Neuron (in vitro differentiated cells): ENCODE measurements at regions not wholly inside any gene's neighbourhood (a gene's known extent, or its start where the extent isn't known, plus 50 kb on each side); places are given as distances from the start of the nearest gene placed in this dataset.

Source experiments
- H2AFZ ChIP-seq: one replicate; pipeline ENCODE4 v1.6.1; 2013; ENCODE audit warnings: low read depth, mild to moderate bottlenecking, inconsistent platforms, low read length, moderate library complexity
- H3K27me3 ChIP-seq: one replicate; pipeline ENCODE4 v1.6.1; 2013; ENCODE audit warnings: low read length; ENCODE audit not compliant: insufficient read depth
- H3K36me3 ChIP-seq: one replicate; pipeline ENCODE4 v1.6.1; 2013; ENCODE audit warnings: low read length; ENCODE audit not compliant: insufficient read depth
- H3K4me1 ChIP-seq: one replicate; pipeline ENCODE4 v1.6.1; 2013; ENCODE audit warnings: low read length; ENCODE audit not compliant: insufficient read depth
- H3K4me3 ChIP-seq: 2 replicates; pipeline ENCODE4 v1.5.1; 2013; ENCODE audit warnings: mild to moderate bottlenecking, low read length, moderate library complexity
- H3K9me3 ChIP-seq: one replicate; pipeline ENCODE4 v1.6.1; 2013; ENCODE audit warnings: low read length

DNA sequence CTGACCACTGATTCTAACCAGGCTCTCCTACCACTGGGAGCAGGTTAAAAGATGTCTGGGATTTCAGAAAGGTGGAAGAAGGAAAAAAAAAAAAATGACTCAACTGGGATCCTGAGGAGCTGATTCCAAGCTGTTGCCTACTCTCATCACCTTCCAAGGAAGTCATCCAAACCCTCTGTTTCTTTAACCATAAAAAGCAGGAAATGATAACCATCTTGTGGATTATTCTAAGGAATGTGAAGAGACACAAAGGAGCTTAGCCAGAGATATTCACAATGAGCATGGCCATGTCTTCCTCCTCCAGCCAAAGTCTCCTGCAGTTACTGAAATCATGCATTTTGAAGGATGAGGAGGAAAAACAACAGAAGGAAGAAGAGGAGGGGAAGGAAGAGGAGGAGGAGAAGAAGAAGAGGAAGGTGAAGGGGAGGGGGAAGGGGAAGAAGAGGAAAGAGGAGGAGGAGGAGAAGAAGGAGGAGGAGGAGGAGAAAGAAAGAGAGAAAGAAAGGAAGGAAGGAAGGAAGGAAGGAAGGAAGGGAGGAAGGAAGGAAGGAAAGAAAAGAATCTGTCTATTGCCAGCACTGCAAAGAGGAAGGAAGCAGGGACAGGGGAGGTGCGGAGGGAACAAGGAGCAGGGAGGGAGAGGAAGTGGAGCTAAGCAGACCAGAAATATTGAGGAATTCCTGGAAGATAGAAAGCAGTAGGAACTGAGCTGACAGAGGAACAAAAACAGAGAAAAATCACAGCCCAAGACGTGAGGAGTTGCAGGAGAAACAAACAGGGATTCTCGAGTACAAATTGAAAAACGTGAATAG is 229.2 kb downstream of the UACA start:
- Histone ChIP-seq H3K4me1 (peaks cover 8% of the 10 kb centered on the region), H3K27me3 (no peaks in the 10 kb centered on the region), H3K9me3 (no peaks in the 10 kb centered on the region), H3K4me3 (no peak overlapping the region), H2AFZ (no peak overlapping the region), H3K36me3 (no peaks in the 10 kb centered on the region)

DNA sequence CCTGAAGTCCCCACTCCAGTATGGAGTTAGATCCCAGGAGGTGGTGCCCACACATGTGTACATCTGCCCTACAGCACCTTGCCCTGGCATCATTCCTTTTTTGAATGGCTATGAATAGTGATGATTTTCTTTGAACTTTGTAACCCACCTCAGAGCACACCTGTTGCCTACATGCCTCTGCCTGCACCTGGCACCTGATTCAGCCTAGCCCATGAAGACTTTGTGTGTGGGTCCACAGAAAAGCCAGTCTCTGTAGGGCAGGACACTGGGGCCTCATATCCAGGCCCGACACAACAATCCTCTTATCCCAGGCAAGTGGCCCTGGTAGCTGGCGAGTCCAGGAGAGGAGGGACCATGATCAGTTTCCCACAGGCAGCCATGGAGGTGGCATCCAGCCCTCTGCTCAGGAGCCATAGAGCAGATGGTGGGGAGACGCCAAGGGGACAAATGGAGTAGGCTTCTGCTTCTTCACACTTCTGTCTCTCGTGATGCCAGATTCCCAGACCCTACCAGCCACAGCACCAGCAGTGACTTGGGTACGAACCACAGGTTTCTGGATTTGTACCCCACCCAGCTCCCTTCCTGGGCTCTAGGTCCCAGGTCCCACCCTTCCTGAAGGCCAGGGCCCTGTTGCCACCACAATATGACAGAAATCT is 230.7 kb downstream of the UACA start:
- peaks cover 8% of the 10 kb centered on the region for H3K4me1 ChIP-seq
- no peak overlapping the region for H3K4me3 ChIP-seq
- no peaks in the 10 kb centered on the region for H3K36me3 ChIP-seq
- no peak overlapping the region for H2AFZ ChIP-seq
- H3K27me3 ChIP-seq, result no peaks in the 10 kb centered on the region
- H3K9me3 ChIP-seq, result no peaks in the 10 kb centered on the region

DNA sequence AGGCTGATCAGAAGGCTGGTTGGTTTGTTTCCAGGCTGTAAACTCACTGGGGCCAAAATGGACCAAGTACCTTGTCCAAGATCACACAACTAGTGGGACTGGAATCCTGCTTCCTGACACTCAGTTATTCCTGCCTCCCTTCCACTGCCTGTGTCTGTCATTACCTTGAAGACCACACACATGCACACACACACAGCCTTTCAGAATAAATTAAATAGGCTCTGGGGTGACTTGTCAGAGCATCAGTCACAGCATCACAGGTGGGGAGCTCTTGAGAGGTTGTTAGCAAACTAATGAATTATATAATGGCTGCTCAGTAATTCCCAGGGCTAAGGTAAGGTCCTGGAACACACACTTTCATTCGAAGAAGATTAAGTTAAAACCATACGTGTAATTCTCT is 231.8 kb downstream of the UACA start:
- Histone ChIP-seq H3K4me3 (no peak overlapping the region), H2AFZ (no peak overlapping the region), H3K27me3 (no peaks in the 10 kb centered on the region), H3K36me3 (no peaks in the 10 kb centered on the region), H3K4me1 (peaks cover 8% of the 10 kb centered on the region), H3K9me3 (no peaks in the 10 kb centered on the region)

DNA sequence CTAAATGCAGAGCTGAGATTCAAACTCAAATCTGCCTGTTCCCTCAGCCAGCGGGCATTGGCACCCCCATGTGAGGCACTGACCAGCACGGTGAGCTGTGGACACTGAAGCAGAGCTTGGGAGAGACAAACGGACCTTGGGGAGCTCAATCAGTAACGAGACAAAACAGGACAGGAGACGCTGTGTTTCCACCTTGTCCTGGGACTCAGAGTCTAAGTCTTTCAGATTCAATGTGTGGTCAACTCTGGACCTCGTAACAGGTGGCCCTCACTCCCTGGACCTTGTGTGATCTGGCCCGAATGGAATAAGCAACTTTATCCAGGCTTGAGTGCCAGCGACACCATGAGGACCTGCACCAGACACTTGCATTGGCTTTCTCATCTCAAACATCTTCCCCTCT is 232.5 kb downstream of the UACA start:
- no peaks in the 10 kb centered on the region for H3K9me3 ChIP-seq
- H3K36me3 ChIP-seq, result no peaks in the 10 kb centered on the region
- H3K27me3 ChIP-seq, result no peaks in the 10 kb centered on the region
- H3K4me3 ChIP-seq, result no peak overlapping the region
- H3K4me1 ChIP-seq, result peaks cover 8% of the 10 kb centered on the region
- no peak overlapping the region for H2AFZ ChIP-seq

DNA sequence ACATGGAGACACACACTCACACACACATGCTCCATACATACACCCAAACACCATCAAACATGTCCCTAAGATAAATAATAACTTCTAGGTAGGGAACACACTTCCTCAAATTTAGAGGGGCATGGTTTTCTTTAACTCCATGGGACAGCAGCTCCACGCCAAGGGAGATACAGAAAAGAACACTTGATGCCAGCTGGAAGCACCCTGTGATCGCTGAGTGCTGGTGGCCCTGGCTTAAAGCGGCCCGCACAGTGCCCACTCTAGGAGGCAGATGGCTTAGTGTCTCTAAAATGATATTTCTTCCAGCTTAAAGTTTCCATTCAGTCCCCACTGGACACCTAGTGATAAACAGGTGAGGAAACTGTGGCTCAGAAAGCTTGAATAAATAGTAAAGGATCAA is 232.9 kb downstream of the UACA start:
- H3K9me3 ChIP-seq, result no peaks in the 10 kb centered on the region
- H2AFZ ChIP-seq, result no peak overlapping the region
- peaks cover 4% of the 10 kb centered on the region for H3K4me1 ChIP-seq
- no peak overlapping the region for H3K4me3 ChIP-seq
- no peaks in the 10 kb centered on the region for H3K27me3 ChIP-seq
- H3K36me3 ChIP-seq, result no peaks in the 10 kb centered on the region

DNA sequence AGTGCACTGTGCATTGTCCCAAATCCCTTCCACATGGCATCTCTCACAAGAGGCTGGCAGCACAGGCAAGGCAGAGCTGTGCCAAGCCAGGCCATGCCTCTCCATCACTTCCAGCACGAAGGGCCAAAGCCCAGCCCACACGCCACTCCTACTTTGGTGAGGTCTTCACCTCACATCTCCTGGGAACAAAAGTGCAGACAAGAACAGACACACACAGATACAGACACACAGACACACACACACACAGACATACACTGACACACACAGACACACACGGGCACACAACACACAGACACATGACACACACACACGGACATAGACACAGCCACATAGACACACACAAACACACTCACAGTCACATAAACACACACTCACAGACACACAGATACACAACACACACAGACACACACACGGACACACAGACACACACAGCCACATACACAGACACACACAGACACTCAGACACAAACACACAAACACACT is 233.3 kb downstream of the UACA start:
- Histone ChIP-seq H3K36me3 (no peaks in the 10 kb centered on the region), H3K27me3 (no peaks in the 10 kb centered on the region), H2AFZ (no peak overlapping the region), H3K4me3 (no peak overlapping the region), H3K9me3 (no peaks in the 10 kb centered on the region), H3K4me1 (no peaks in the 10 kb centered on the region)

DNA sequence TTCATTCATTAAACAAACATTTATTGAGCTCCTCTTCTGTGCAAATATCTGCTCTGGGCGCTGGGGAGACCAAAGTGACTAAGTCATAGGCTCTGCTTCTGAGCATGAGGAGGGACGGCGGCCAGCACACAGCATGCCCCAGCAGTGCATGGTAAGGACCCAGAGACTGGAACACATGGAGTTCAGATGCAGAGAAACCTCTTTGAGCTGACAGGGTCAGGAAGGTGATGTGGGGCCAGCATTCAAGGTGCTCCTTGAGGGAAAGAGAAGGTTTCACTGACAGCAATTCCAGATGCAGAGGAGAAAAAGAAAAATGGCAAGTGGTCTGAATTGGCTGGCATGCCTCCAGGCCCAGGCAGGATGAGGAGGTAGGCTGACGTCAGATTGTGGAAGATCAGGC is 234.5 kb downstream of the UACA start:
- Histone ChIP-seq H3K9me3 (no peaks in the 10 kb centered on the region), H3K27me3 (no peaks in the 10 kb centered on the region), H3K36me3 (no peaks in the 10 kb centered on the region), H3K4me3 (no peak overlapping the region), H3K4me1 (no peaks in the 10 kb centered on the region), H2AFZ (no peak overlapping the region)

DNA sequence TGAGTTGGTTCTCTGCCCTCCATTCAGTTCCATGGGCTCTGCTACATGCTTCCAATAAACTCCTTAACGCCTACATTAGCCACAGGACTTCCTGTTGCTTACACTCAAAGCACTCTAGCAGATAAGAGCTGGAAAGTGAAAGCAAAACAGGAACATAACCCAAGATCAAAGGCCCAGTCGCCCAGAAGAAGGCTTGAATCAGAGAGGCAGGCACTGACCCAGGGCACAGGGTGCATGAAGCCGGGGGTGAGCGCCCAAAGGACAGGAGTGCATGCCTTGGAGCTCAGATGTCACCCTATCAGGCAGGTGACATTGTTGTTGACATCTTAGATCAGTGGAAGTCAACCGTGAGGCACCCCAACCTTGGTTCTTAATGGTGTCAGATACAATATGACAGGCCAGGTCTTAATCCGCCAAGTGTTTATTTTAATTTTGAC is 235.1 kb downstream of the UACA start:
- H3K9me3 ChIP-seq, result no peaks in the 10 kb centered on the region
- H3K27me3 ChIP-seq, result no peaks in the 10 kb centered on the region
- H3K4me3 ChIP-seq, result no peak overlapping the region
- H2AFZ ChIP-seq, result no peak overlapping the region
- no peaks in the 10 kb centered on the region for H3K36me3 ChIP-seq
- no peaks in the 10 kb centered on the region for H3K4me1 ChIP-seq

DNA sequence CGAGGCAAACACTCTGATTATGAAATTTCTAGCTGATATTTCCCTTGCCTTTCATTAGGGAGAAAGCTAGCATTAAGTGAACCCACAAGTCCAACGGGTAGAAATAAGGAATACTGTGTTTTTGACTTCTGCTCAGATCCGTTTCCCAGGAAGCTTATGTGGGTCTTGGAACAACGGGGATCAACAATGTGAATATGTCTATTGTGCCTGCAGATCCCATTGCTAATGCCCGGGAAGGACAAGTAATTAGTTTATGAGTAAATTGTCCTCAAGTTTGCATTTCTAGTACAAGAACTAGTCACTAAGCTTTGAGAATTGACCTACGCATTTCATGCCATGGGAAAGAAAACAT is 236.4 kb downstream of the UACA start:
- H3K4me3 ChIP-seq, result no peak overlapping the region
- no peaks in the 10 kb centered on the region for H3K9me3 ChIP-seq
- H3K36me3 ChIP-seq, result no peaks in the 10 kb centered on the region
- no peak overlapping the region for H2AFZ ChIP-seq
- no peaks in the 10 kb centered on the region for H3K27me3 ChIP-seq
- no peaks in the 10 kb centered on the region for H3K4me1 ChIP-seq

DNA sequence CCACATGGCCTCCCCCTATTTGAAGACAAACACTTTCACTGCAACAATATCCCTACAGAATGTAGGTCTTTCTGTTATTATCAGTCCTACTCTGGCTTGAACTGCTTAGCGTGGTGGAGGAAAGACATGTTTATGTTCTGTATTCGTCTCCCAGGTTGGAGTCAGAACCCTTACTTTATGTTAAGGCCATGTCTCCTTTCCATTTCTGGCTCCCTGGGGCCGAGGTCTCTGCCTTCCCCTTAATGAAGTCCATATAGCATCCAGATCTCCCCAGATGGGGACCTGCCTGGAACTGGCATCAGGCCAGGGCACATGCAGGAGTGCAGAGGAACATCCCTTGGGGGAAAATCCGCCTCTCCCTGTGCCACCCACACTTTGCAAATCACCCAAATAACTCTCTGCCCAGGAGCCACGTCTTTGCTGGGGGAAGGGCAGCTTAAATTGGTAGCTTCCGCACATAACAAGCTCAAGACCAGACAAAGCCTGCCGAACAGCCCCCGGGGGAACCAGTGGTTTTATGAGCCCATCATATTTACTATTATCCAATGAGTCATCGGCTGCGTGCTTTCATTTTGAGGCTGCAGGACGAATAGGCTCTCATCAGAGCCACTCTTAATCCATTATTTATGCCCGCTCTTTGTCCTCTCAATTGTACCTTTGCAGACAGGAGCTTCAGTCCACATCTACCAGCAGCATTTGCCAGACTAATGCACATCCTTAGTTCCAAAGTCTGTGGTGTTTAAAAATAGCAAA is 237.0 kb downstream of the UACA start:
- H3K4me1 ChIP-seq, result no peaks in the 10 kb centered on the region
- no peaks in the 10 kb centered on the region for H3K27me3 ChIP-seq
- H2AFZ ChIP-seq, result no peak overlapping the region
- no peaks in the 10 kb centered on the region for H3K36me3 ChIP-seq
- no peak overlapping the region for H3K4me3 ChIP-seq
- H3K9me3 ChIP-seq, result no peaks in the 10 kb centered on the region

DNA sequence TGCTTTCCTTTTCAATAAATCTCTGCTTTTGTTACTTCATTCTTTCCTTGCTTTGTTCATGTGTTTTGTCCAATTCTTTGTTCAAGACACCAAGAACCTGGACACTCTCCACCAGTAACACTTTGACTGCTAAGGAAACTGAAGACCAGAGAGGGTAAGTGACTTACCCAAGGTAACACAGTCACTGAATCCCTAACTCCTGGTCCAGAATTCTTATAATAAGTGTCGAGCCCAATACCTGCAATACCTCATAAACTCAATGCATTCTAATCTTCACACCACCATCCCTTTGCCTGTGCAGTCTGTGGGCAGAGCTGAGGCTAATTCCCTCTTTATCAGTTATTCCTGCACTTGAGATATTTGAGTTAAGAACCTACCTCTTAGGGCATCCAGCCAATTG is 237.8 kb downstream of the UACA start:
- Histone ChIP-seq H3K4me1 (no peaks in the 10 kb centered on the region), H2AFZ (no peak overlapping the region), H3K27me3 (no peaks in the 10 kb centered on the region)

DNA sequence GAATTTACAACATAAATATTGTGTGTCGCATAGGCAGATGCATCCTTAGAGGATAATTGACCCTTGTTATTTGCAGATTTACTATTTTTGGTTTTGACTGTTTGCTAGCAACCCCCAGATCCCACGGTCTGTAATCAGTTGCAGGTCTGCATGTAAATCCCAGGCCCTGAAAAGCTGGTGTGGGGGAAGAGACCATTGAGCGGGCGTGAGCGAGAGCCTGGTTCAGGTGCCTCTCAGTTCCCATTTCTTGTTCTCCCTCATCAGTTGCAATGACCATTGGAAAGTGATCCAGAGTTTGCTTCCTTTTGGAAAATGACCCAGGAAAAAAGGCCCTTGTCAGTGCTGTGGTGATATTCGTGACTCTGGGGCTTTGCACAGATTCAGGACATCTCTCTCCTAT is 238.9 kb downstream of the UACA start:
- no peaks in the 10 kb centered on the region for H3K4me1 ChIP-seq
- no peaks in the 10 kb centered on the region for H3K9me3 ChIP-seq
- H3K27me3 ChIP-seq, result no peaks in the 10 kb centered on the region
- H3K4me3 ChIP-seq, result no peak overlapping the region
- no peaks in the 10 kb centered on the region for H3K36me3 ChIP-seq
- H2AFZ ChIP-seq, result no peak overlapping the region

More for the DNA sequence above, 237.8 kb downstream of the UACA start:
- Histone ChIP-seq H3K9me3 (no peaks in the 10 kb centered on the region), H3K36me3 (no peaks in the 10 kb centered on the region), H3K4me3 (no peak overlapping the region)

DNA sequence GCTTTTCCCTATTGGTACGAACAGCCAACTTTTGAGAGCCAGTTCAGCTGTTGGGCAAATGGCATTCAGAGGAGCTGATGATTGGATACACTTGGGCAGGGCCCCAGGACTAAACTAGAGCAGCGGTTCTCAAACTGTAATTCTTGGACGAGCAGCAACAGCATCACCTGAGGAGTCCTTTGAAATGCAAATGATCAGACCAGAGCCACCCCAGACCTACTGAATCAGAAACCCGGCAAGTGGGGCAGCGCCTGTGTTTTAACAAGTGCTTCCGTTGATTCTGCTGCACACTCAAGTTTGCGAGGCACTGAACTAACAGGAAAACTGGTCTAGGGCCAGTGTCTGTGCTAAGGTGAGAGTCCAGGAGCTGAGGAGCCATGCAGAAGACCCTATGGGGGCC is 239.7 kb downstream of the UACA start:
- no peak overlapping the region for H3K4me3 ChIP-seq
- H3K36me3 ChIP-seq, result no peaks in the 10 kb centered on the region
- H2AFZ ChIP-seq, result no peak overlapping the region
- no peaks in the 10 kb centered on the region for H3K27me3 ChIP-seq
- no peaks in the 10 kb centered on the region for H3K9me3 ChIP-seq
- H3K4me1 ChIP-seq, result no peaks in the 10 kb centered on the region
